HG02884 (cell line): ENCODE measurements at regions not wholly inside any gene's neighbourhood (a gene's known extent, or its start where the extent isn't known, plus 50 kb on each side); places are given as distances from the start of the nearest gene placed in this dataset.
A peak's percentile ranks its signal among the peaks of the same experiment; 100 is the strongest.
"Not testable (repeated sequence)": the region's sequence is repeated elsewhere in the genome, so short reads cannot be mapped to it uniquely, and the experiment has no call there.

Experiments
- ATAC-seq: cut with Tn5 transposase; IDR thresholded peaks from one replicate; pipeline ENCODE4 v1.9.1; 2021; ENCODE audit warnings: mild to moderate bottlenecking, moderate library complexity; ENCODE audit not compliant: unreplicated experiment

- ATAC-seq, result peak; percentile 64
Observed at GRCh38 chr5:148740966-148741742, 85.3 kb upstream of the ADRB2 start.

- ATAC-seq, result not testable (repeated sequence)
Observed at GRCh38 chr5:148741766-148742165, 84.6 kb upstream of the ADRB2 start.

- ATAC-seq, result not testable (repeated sequence)
Observed at GRCh38 chr5:148744380-148744779, 82.0 kb upstream of the ADRB2 start.

GRCh38 chr5:148746826-148747535 lies 79.4 kb upstream of the ADRB2 start:
- peak; percentile 90 for ATAC-seq

- no peak for ATAC-seq
Observed at GRCh38 chr5:148747536-148747906, 78.9 kb upstream of the ADRB2 start.

GRCh38 chr5:148748702-148749392 lies 77.6 kb upstream of the ADRB2 start:
- ATAC-seq, result no peak

- ATAC-seq, result no peak
Observed at GRCh38 chr5:148750614-148751013, 75.8 kb upstream of the ADRB2 start.

GRCh38 chr5:148751025-148751424 lies 75.4 kb upstream of the ADRB2 start:
- ATAC-seq, result no peak

GRCh38 chr5:148752375-148752774 lies 74.0 kb upstream of the ADRB2 start:
- ATAC-seq, result not testable (repeated sequence)

GRCh38 chr5:148759101-148759500 lies 67.3 kb upstream of the ADRB2 start:
- no peak for ATAC-seq

- peak; percentile 100 for ATAC-seq
Observed at GRCh38 chr5:148760945-148761638, 65.3 kb upstream of the ADRB2 start.

GRCh38 chr5:148763996-148764395 lies 62.4 kb upstream of the ADRB2 start:
- no peak for ATAC-seq

- ATAC-seq, result no peak
Observed at GRCh38 chr5:148765061-148765460, 61.4 kb upstream of the ADRB2 start.

GRCh38 chr5:148768806-148769415 lies 57.5 kb upstream of the ADRB2 start:
- ATAC-seq, result no peak

GRCh38 chr5:148769941-148770340 lies 56.5 kb upstream of the ADRB2 start:
- no peak for ATAC-seq

- ATAC-seq, result no peak
Observed at GRCh38 chr5:148774313-148774712, 52.1 kb upstream of the ADRB2 start.

GRCh38 chr5:148776261-148776660 lies 50.1 kb upstream of the ADRB2 start:
- ATAC-seq, result no peak
